ENCODE measurements at regions not wholly inside any gene's neighbourhood (a gene's known extent, or its start where the extent isn't known, plus 50 kb on each side); places are given as distances from the start of the nearest gene placed in this dataset.

GRCh38 chr3:144381607-144382006 is 410.0 kb downstream of the DIPK2A start:
- TF ChIP-seq CTCF (conservative IDR thresholded peaks at IDR 0.05 in 1 of 2, IDR thresholded peaks at IDR 0.05 in 1 of 2; ENCODE audit: extremely low read depth in 1 of 2, insufficient read depth in 1 of 2, low read depth in 1 of 2, low read length in 2 of 2) (no peak), EZH2 (IDR thresholded peaks at IDR 0.05; ENCODE audit: borderline replicate concordance, low read length) (no peak)
